IMR-90 (cell line): ENCODE measurements at regions not wholly inside any gene's neighbourhood (a gene's known extent, or its start where the extent isn't known, plus 50 kb on each side); places are given as distances from the start of the nearest gene placed in this dataset.

Source experiments
- ATAC-seq: fragments of 200-7000 bp; cut with Tn5 transposase; 2 replicates; pipeline ENCODE4 v1.9.1; 2020; ENCODE audit warnings: low read depth, mild to moderate bottlenecking, moderate library complexity
- BruUV-seq: library from RNA; stranded (reverse); fragments of 400-500 nt; replicated peaks from 2 replicates; lab custom pipeline; 2021; lab: Mats Ljungman, UMichigan
- CTCF ChIA-PET: fragments of 300-600 bp; formaldehyde crosslinking; extraction: SDS; loops from one replicate; lab custom pipeline; 2021; ENCODE audit warnings: antibody characterized with exemption; lab: Yijun Ruan, JAX
- POLR2A ChIA-PET: fragments of 300-600 bp; sonication (Branson Sonifier 250); formaldehyde crosslinking; loops from one replicate; lab custom pipeline; 2022; ENCODE audit warnings: antibody characterized with exemption; ENCODE audit not compliant: unreplicated experiment; lab: Charles Lee
- DNase-seq: peaks from one replicate; pipeline ENCODE4 v3.0.0; 2013
- H2AFZ ChIP-seq: replicated peaks from 2 replicates; pipeline ENCODE3; 2013; ENCODE audit warnings: low read length, mild to moderate bottlenecking; ENCODE audit not compliant: poor library complexity
- H2AK5ac ChIP-seq: 2 replicates; pipeline ENCODE4 v1.6.1; 2013; ENCODE audit warnings: low read depth, low read length, inconsistent platforms
- H2AK9ac ChIP-seq: replicated peaks from 2 replicates; pipeline ENCODE3; 2013; ENCODE audit warnings: mild to moderate bottlenecking, low read depth, low read length, moderate library complexity; ENCODE audit not compliant: poor library complexity
- H2BK120ac ChIP-seq: 2 replicates; pipeline ENCODE4 v1.6.1; 2013; ENCODE audit warnings: low read depth, low read length, inconsistent platforms
- H2BK15ac ChIP-seq: 3 replicates; pipeline ENCODE4 v1.6.1; 2013; ENCODE audit warnings: low read depth, low read length, inconsistent platforms
- H2BK20ac ChIP-seq: 2 replicates; pipeline ENCODE4 v1.6.1; 2013; ENCODE audit warnings: low read depth, mild to moderate bottlenecking, inconsistent platforms, low read length, moderate library complexity
- H2BK5ac ChIP-seq: 2 replicates; pipeline ENCODE4 v1.6.1; 2013; ENCODE audit warnings: mild to moderate bottlenecking, low read depth, low read length, inconsistent platforms; ENCODE audit not compliant: poor library complexity, severe bottlenecking
- H3K14ac ChIP-seq: replicated peaks from 2 replicates; pipeline ENCODE4 v1.6.1; 2013; ENCODE audit warnings: low read depth, low read length, inconsistent platforms
- H3K18ac ChIP-seq: 2 replicates; pipeline ENCODE4 v1.6.1; 2013; ENCODE audit warnings: low read depth, low read length, control low read depth
- H3K23ac ChIP-seq: 2 replicates; pipeline ENCODE4 v1.6.1; 2013; ENCODE audit warnings: low read depth, low read length, inconsistent platforms
- H3K27ac ChIP-seq: 2 replicates; pipeline ENCODE4 v1.5.1; 2013; ENCODE audit warnings: mild to moderate bottlenecking, control low read depth, low read length; ENCODE audit not compliant: insufficient read depth
- H3K27me3 ChIP-seq: 2 replicates; pipeline ENCODE4 v1.6.1; 2013; ENCODE audit warnings: low read length; ENCODE audit not compliant: control insufficient read depth, insufficient read depth
- H3K36me3 ChIP-seq: 2 replicates; pipeline ENCODE4 v1.6.1; 2013; ENCODE audit warnings: low read length, mixed read lengths; ENCODE audit not compliant: control insufficient read depth, insufficient read depth
- H3K4ac ChIP-seq: 2 replicates; pipeline ENCODE4 v1.6.1; 2013; ENCODE audit warnings: low read depth, low read length, inconsistent platforms
- H3K4me1 ChIP-seq: 2 replicates; pipeline ENCODE4 v1.6.1; 2013; ENCODE audit warnings: low read length, mixed read lengths; ENCODE audit not compliant: control insufficient read depth, insufficient read depth
- H3K4me2 ChIP-seq: 2 replicates; pipeline ENCODE4 v1.6.1; 2013; ENCODE audit warnings: low read depth, mild to moderate bottlenecking, control low read depth, low read length, moderate library complexity
- H3K4me3 ChIP-seq: 2 replicates; pipeline ENCODE4 v1.5.1; 2013; ENCODE audit warnings: low read depth, mild to moderate bottlenecking, control low read depth, low read length, moderate library complexity; ENCODE audit not compliant: insufficient read depth
- H3K56ac ChIP-seq: 2 replicates; pipeline ENCODE4 v1.6.1; 2013; ENCODE audit warnings: low read length, inconsistent platforms; ENCODE audit not compliant: insufficient read depth; ENCODE audit errors: extremely low read depth
- H3K79me1 ChIP-seq, 2 experiments: 2 replicates each; pipeline ENCODE4 v1.6.1; 2013; ENCODE audit warnings: low read length in 2 of 2, inconsistent platforms in 1 of 2, low read depth in 1 of 2
- H3K9ac ChIP-seq: 2 replicates; pipeline ENCODE4 v1.6.1; 2013; ENCODE audit warnings: low read depth, low read length, control low read depth
- H3K9me1 ChIP-seq: 2 replicates; pipeline ENCODE4 v1.6.1; 2013; ENCODE audit warnings: low read length, inconsistent platforms; ENCODE audit not compliant: insufficient read depth
- H3K9me3 ChIP-seq: 2 replicates; pipeline ENCODE4 v1.6.1; 2013; ENCODE audit warnings: low read length; ENCODE audit not compliant: control insufficient read depth, insufficient read depth
- H4K20me1 ChIP-seq: 2 replicates; pipeline ENCODE4 v1.6.1; 2013; ENCODE audit warnings: low read length, inconsistent platforms; ENCODE audit not compliant: insufficient read depth
- H4K5ac ChIP-seq: 2 replicates; pipeline ENCODE4 v1.6.1; 2013; ENCODE audit warnings: mild to moderate bottlenecking, low read depth, low read length, control low read depth
- H4K8ac ChIP-seq, 2 experiments: 2 replicates each; pipeline ENCODE4 v1.6.1; 2013; ENCODE audit warnings: low read depth in 2 of 2, low read length in 2 of 2, control low read depth in 1 of 2, inconsistent platforms in 1 of 2
- H4K91ac ChIP-seq: 2 replicates; pipeline ENCODE4 v1.6.1; 2013; ENCODE audit warnings: low read depth, low read length, inconsistent platforms; ENCODE audit not compliant: insufficient read depth
- BHLHE40 ChIP-seq: fragments of 150-350 bp; IDR thresholded peaks from 2 replicates; pipeline ENCODE4 v1.6.1; 2016; ENCODE audit warnings: mild to moderate bottlenecking, low read depth, low read length
- CHD1 ChIP-seq: IDR thresholded peaks from 2 replicates; pipeline ENCODE4 v1.6.1; 2012; ENCODE audit warnings: low read depth, low read length, improper control_type of control experiment
- NFE2L2 ChIP-seq: fragments of 150-350 bp; IDR thresholded peaks from 2 replicates; pipeline ENCODE4 v1.6.1; 2016; ENCODE audit warnings: low read depth, mild to moderate bottlenecking, low read length
- RCOR1 ChIP-seq: IDR thresholded peaks from 2 replicates; pipeline ENCODE4 v1.6.1; 2012; ENCODE audit warnings: mild to moderate bottlenecking, low read length, improper control_type of control experiment; ENCODE audit not compliant: insufficient replicate concordance
- RFX5 ChIP-seq: IDR thresholded peaks from 2 replicates; pipeline ENCODE4 v1.8.0; 2012; ENCODE audit warnings: low read depth, mild to moderate bottlenecking, low read length, moderate library complexity
- WGBS, 2 experiments: methylation state at CpG; one replicate each; pipeline versions ENCODE4 v1.1.5 to v1.1.7; 2013; ENCODE audit warnings: missing lambda C conversion rate in 2 of 2; ENCODE audit not compliant: insufficient read length in 1 of 2; ENCODE audit errors: extremely low coverage in 2 of 2; 5-methylcytosine and 5-hydroxymethylcytosine counted together
- dilution Hi-C: fragments of 300-500 bp; cut with HindIII; formaldehyde crosslinking; loops from one replicate; pipeline ENCODE4 v1.14.3; 2018; ENCODE audit warnings: low sequenced_read_pairs; ENCODE audit not compliant: unreplicated experiment
- in situ Hi-C: fragments of 300-500 bp; cut with MboI; formaldehyde crosslinking; loops from 3 replicates; pipeline ENCODE4 v1.14.3; 2019; ENCODE audit warnings: low sequenced_read_pairs, inconsistent platforms, mixed read lengths
- intact Hi-C: fragments of 100-400 bp; cut with micrococcal nuclease; formaldehyde crosslinking; loops from 2 replicates; pipeline ENCODE4 v1.10.0; 2022

DNA sequence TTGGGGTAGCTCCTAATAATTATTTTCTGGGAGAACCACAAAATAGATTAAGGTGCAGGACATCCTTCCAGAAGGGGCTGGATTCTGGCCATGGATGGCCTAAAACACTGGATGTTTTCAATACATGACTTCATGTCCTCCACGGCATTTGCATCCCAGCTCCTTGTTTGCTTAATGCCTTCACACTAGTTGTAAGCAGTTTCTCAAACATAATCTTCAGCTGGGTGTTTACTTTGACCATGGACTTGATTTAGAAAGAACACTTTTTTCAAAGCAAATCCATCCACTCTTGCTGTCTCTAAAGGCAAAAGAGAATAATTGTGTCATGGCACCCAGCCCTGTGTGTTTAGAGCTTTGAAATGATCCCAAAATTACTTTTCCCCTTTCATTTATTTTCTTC lies 82.5 kb upstream of the GSX1 start:
- Histone ChIP-seq H3K79me1 (no peaks in the 10 kb centered on the region), H2BK20ac (no peak overlapping the region), H2AFZ (no peak overlapping the region), H3K18ac (no peak overlapping the region), H3K4me1 (no peaks in the 10 kb centered on the region), H4K20me1 (no peaks in the 10 kb centered on the region), H3K9me1 (no peaks in the 10 kb centered on the region), H3K4ac (no peak overlapping the region), H2AK9ac (no peak overlapping the region), H3K9ac (no peak overlapping the region), H3K27ac (no peak overlapping the region), H3K14ac (no peak overlapping the region), H4K91ac (no peak overlapping the region), H4K8ac (no peak overlapping the region), H2AK5ac (no peak overlapping the region), H2BK5ac (no peak overlapping the region), H3K23ac (no peak overlapping the region), H3K4me2 (no peak overlapping the region), H3K56ac (no peak overlapping the region), H3K9me3 (no peaks in the 10 kb centered on the region), H2BK15ac (no peak overlapping the region), H3K36me3 (no peaks in the 10 kb centered on the region), H4K5ac (no peak overlapping the region), H3K4me3 (no peak overlapping the region), H2BK120ac (no peak overlapping the region), H3K27me3 (peaks cover 6% of the 10 kb centered on the region)
- in situ Hi-C loops: no loop called here
- no CpG with 5 or more reads among the region's 1 CpG for WGBS, 2 experiments
- ATAC-seq: no peak
- dilution Hi-C loops: no loop called here
- no TSS peak for BruUV-seq
- ChIA-PET POLR2A (no interaction called here), CTCF (no interaction called here)
- DNase-seq: no peak
- TF ChIP-seq CHD1 (no peak), RCOR1 (no peak), NFE2L2 (no peak), BHLHE40 (no peak), RFX5 (no peak)
- intact Hi-C loops: no loop called here
